K562 (cell line): ENCODE measurements at regions not wholly inside any gene's neighbourhood (a gene's known extent, or its start where the extent isn't known, plus 50 kb on each side); places are given as distances from the start of the nearest gene placed in this dataset.

Source experiments
- ATAC-seq: fragments of 200-7000 bp; cut with Tn5 transposase; 3 replicates; pipeline ENCODE4 v1.9.1; 2020; ENCODE audit warnings: moderate library complexity
- BruUV-seq: library from RNA; stranded (reverse); fragments of 400-500 nt; replicated peaks from 2 replicates; lab custom pipeline; 2021; lab: Mats Ljungman, UMichigan
- CTCF ChIA-PET: fragments of 300-600 bp; formaldehyde crosslinking; extraction: SDS; loops from one replicate; lab custom pipeline; 2021; ENCODE audit warnings: low intra/inter-chr PET ratio; lab: Yijun Ruan, JAX
- POLR2A ChIA-PET: fragments of 300-600, 350-650 bp; sonication (Branson Sonifier 250); formaldehyde crosslinking; extraction: SDS; loops from one replicate; lab custom pipeline; 2021; ENCODE audit warnings: antibody characterized with exemption, inconsistent platforms; lab: Yijun Ruan, JAX
- DNase-seq, 4 experiments: peaks; one replicate each; pipeline versions ENCODE4 v3.0.0 to v3.0.0-alpha.2; 2011 to 2018; ENCODE audit warnings: low spot score in 3 of 4, mixed read lengths in 3 of 4; ENCODE audit errors: extremely low read depth in 1 of 4
- FAIRE-seq: peaks from 2 replicates; lab custom pipeline; 2011; peaks lifted over from hg19 to GRCh38; lab: Jason Lieb, UNC
- H2AFZ ChIP-seq: 2 replicates; pipeline ENCODE4 v1.6.0; 2011; ENCODE audit warnings: low read depth, low read length, control low read depth, inconsistent platforms
- H3K27ac ChIP-seq: fragments of 200-600 bp; 3 replicates; pipeline ENCODE4 v1.8.0; 2011; ENCODE audit warnings: low read depth, mild to moderate bottlenecking, control low read depth, inconsistent platforms, low read length, moderate library complexity, mixed read lengths; ENCODE audit errors: extremely low read depth
- H3K27me3 ChIP-seq, 2 experiments: fragments of 300-600 bp in 1 of 2; 2 replicates in 1 of 2; 3 replicates in 1 of 2; pipeline versions ENCODE4 v1.6.0 to v1.8.0; 2011; ENCODE audit warnings: inconsistent platforms in 2 of 2, low read length in 2 of 2, mild to moderate bottlenecking in 1 of 2, mixed read lengths in 1 of 2, moderate library complexity in 1 of 2; ENCODE audit not compliant: control insufficient read depth in 2 of 2, insufficient read depth in 2 of 2
- H3K36me3 ChIP-seq: fragments of 300-600 bp; 3 replicates; pipeline ENCODE4 v1.8.0; 2011; ENCODE audit warnings: mild to moderate bottlenecking, low read length, inconsistent platforms; ENCODE audit not compliant: control insufficient read depth, insufficient read depth
- H3K4me1 ChIP-seq, 2 experiments: fragments of 200-600 bp in 1 of 2; replicated peaks in 1 of 2; 2 replicates in 1 of 2; 3 replicates in 1 of 2; pipeline versions ENCODE4 v1.5.1 to v1.8.0; 2011; ENCODE audit warnings: inconsistent platforms in 2 of 2, low read length in 2 of 2, mild to moderate bottlenecking in 1 of 2, mixed read lengths in 1 of 2, moderate library complexity in 1 of 2; ENCODE audit not compliant: control insufficient read depth in 2 of 2, insufficient read depth in 2 of 2
- H3K4me2 ChIP-seq: 2 replicates; pipeline ENCODE4 v1.6.1; 2011; ENCODE audit warnings: low read length, control low read depth, inconsistent platforms, mixed read lengths; ENCODE audit not compliant: insufficient read depth
- H3K4me3 ChIP-seq: fragments of 200-600 bp; sonication (generic), shearing (Covaris generic); 2 replicates; pipeline ENCODE4 v1.5.1; 2016; ENCODE audit warnings: control low read depth, inconsistent platforms
- H3K79me2 ChIP-seq: fragments of 200-600 bp; 3 replicates; pipeline ENCODE4 v1.8.0; 2011; ENCODE audit warnings: low read length, inconsistent platforms; ENCODE audit not compliant: control insufficient read depth, insufficient read depth
- H3K9ac ChIP-seq, 2 experiments: 2 replicates each; pipeline versions ENCODE4 v1.6.0 to v1.6.1; 2011; ENCODE audit warnings: low read depth in 2 of 2, low read length in 2 of 2, control low read depth in 1 of 2, inconsistent platforms in 1 of 2, mild to moderate bottlenecking in 1 of 2, mixed read lengths in 1 of 2; ENCODE audit not compliant: insufficient read depth in 1 of 2
- H3K9me1 ChIP-seq: one replicate; pipeline ENCODE4 v1.6.0; 2011; ENCODE audit warnings: inconsistent platforms, mild to moderate bottlenecking, low read length, moderate library complexity; ENCODE audit not compliant: control insufficient read depth, insufficient read depth
- H3K9me3 ChIP-seq: replicated peaks from 2 replicates; pipeline ENCODE4 v1.5.1; 2011; ENCODE audit warnings: low read depth, low read length, inconsistent platforms; ENCODE audit not compliant: control insufficient read depth, insufficient read depth
- H4K20me1 ChIP-seq: replicated peaks from 2 replicates; pipeline ENCODE4 v1.6.1; 2011; ENCODE audit warnings: low read length, inconsistent platforms, mixed read lengths; ENCODE audit not compliant: control insufficient read depth, insufficient read depth
- ADNP ChIP-seq: fragments of 200-800 bp; sonication (Bioruptor generic); IDR thresholded peaks from 2 replicates; pipeline ENCODE4 v1.6.1; 2016; ENCODE audit warnings: missing genetic modification characterization, missing compliant biosample characterization
- CAMTA2 ChIP-seq: fragments of 250-450 bp; sonication (Bioruptor Pico); conservative IDR thresholded peaks from 2 replicates; pipeline ENCODE4 v1.5.1; 2022
- CBFA2T3 ChIP-seq: fragments of 450-650 bp; IDR thresholded peaks from 2 replicates; pipeline ENCODE4 v1.6.1; 2017
- DACH1 ChIP-seq: fragments of 450-650 bp; IDR thresholded peaks from 2 replicates; pipeline ENCODE4 v1.6.1; 2018; ENCODE audit not compliant: partially characterized antibody
- JUNB ChIP-seq: fragments of 450-650 bp; formaldehyde crosslinking; conservative IDR thresholded peaks from 2 replicates; pipeline ENCODE4 v1.4.0; 2020; ENCODE audit warnings: mild to moderate bottlenecking
- MAX ChIP-seq: sonication (generic); formaldehyde crosslinking; IDR thresholded peaks from 2 replicates; pipeline ENCODE4 v1.9.0; 2022; ENCODE audit warnings: mild to moderate bottlenecking, missing genetic modification reagents
- TAF1 ChIP-seq: IDR thresholded peaks from 2 replicates; pipeline ENCODE4 v1.6.1; 2011; ENCODE audit warnings: mild to moderate bottlenecking, low read length, moderate library complexity; ENCODE audit not compliant: insufficient read depth, control insufficient read depth, severe bottlenecking; ENCODE audit errors: extremely low read depth
- ZNF174 ChIP-seq: fragments of 250-450 bp; sonication (Bioruptor Pico); IDR thresholded peaks from 2 replicates; pipeline ENCODE4 v1.4.0; 2020; ENCODE audit warnings: mild to moderate bottlenecking
- ZNF41 ChIP-seq: fragments of 250-450 bp; sonication (Bioruptor Pico); conservative IDR thresholded peaks from 2 replicates; pipeline ENCODE4 v1.4.0; 2020; ENCODE audit warnings: mild to moderate bottlenecking
- WGBS: fragments of 100-300 bp; shearing (Covaris generic); methylation state at CpG from one replicate; pipeline ENCODE4 v1.1.6; 2016; ENCODE audit warnings: low coverage, mixed read lengths; ENCODE audit not compliant: insufficient coverage; ENCODE audit errors: missing lambda C conversion rate; 5-methylcytosine and 5-hydroxymethylcytosine counted together
- in situ Hi-C: fragments of 300-500 bp; cut with MboI; formaldehyde crosslinking; loops from 4 replicates; pipeline ENCODE4 v1.15.0; 2018; ENCODE audit warnings: inconsistent platforms, mixed read lengths
- intact Hi-C: fragments of 100-400 bp; cut with micrococcal nuclease; formaldehyde crosslinking; loops from 2 replicates; pipeline ENCODE4 v1.14.2; 2022
- TF ChIP-seq, protein P1 (sequence below): sonication (generic); formaldehyde crosslinking; IDR thresholded peaks from 2 replicates; pipeline ENCODE4 v1.8.1; 2023; ENCODE audit warnings: mild to moderate bottlenecking, missing genetic modification reagents
- TF ChIP-seq, protein P2 (sequence below): fragments of 200-800 bp; sonication (Bioruptor generic); IDR thresholded peaks from 2 replicates; pipeline ENCODE4 v1.6.1; 2017; ENCODE audit warnings: missing genetic modification characterization, missing compliant biosample characterization
- TF ChIP-seq, protein P3 (sequence below): fragments of 450-650 bp; IDR thresholded peaks from 2 replicates; pipeline ENCODE4 v1.6.1; 2018; ENCODE audit warnings: mild to moderate bottlenecking, low read depth; ENCODE audit not compliant: partially characterized antibody

- 3% methylated on average over 6 of the region's 6 CpGs for WGBS
- CTCF ChIA-PET, result no interaction called here
- no peaks in the 10 kb centered on the region for H3K36me3 ChIP-seq
- ATAC-seq (no peak), DNase-seq (no peak), FAIRE-seq (no peak)
- H3K4me1 ChIP-seq, result no peaks in the 10 kb centered on the region
- H3K9me3 ChIP-seq, result no peaks in the 10 kb centered on the region
- peaks cover 2 to 49% of the 10 kb centered on the region in 2 experiments for H3K27me3 ChIP-seq
- H3K4me2 ChIP-seq, result no peak overlapping the region
- H3K9ac ChIP-seq, result no peak overlapping the region
- no peaks in the 10 kb centered on the region for H3K9me1 ChIP-seq
- no peak overlapping the region for H3K4me3 ChIP-seq
- no peak overlapping the region for H3K27ac ChIP-seq
- no TSS peak for BruUV-seq
- H2AFZ ChIP-seq, result no peak overlapping the region
- no peaks in the 10 kb centered on the region for H3K79me2 ChIP-seq
- intact Hi-C loops (no loop called here), in situ Hi-C loops (no loop called here)
- H4K20me1 ChIP-seq, result peaks cover 3% of the 10 kb centered on the region; the same call in 1 of the 2 replicates
- POLR2A ChIA-PET, result interaction anchor here (1.2 kb wide), 1 partner anchor 9 kb away, joined by 3 read pairs; no protein-coding TSS in a partner anchor
- TF ChIP-seq, protein P1, sequence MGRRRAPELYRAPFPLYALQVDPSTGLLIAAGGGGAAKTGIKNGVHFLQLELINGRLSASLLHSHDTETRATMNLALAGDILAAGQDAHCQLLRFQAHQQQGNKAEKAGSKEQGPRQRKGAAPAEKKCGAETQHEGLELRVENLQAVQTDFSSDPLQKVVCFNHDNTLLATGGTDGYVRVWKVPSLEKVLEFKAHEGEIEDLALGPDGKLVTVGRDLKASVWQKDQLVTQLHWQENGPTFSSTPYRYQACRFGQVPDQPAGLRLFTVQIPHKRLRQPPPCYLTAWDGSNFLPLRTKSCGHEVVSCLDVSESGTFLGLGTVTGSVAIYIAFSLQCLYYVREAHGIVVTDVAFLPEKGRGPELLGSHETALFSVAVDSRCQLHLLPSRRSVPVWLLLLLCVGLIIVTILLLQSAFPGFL (CRISPR knock-in tag), result no peak
- TF ChIP-seq TAF1 (no peak), ZNF174 (CRISPR knock-in tag) (no peak), MAX (no peak), ADNP (tag) (no peak), CAMTA2 (no peak), CBFA2T3 (no peak), JUNB (no peak), DACH1 (no peak), ZNF41 (CRISPR knock-in tag) (no peak)
- TF ChIP-seq, protein P2, sequence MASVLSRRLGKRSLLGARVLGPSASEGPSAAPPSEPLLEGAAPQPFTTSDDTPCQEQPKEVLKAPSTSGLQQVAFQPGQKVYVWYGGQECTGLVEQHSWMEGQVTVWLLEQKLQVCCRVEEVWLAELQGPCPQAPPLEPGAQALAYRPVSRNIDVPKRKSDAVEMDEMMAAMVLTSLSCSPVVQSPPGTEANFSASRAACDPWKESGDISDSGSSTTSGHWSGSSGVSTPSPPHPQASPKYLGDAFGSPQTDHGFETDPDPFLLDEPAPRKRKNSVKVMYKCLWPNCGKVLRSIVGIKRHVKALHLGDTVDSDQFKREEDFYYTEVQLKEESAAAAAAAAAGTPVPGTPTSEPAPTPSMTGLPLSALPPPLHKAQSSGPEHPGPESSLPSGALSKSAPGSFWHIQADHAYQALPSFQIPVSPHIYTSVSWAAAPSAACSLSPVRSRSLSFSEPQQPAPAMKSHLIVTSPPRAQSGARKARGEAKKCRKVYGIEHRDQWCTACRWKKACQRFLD (CRISPR knock-in tag), result no peak
- TF ChIP-seq, protein P3, sequence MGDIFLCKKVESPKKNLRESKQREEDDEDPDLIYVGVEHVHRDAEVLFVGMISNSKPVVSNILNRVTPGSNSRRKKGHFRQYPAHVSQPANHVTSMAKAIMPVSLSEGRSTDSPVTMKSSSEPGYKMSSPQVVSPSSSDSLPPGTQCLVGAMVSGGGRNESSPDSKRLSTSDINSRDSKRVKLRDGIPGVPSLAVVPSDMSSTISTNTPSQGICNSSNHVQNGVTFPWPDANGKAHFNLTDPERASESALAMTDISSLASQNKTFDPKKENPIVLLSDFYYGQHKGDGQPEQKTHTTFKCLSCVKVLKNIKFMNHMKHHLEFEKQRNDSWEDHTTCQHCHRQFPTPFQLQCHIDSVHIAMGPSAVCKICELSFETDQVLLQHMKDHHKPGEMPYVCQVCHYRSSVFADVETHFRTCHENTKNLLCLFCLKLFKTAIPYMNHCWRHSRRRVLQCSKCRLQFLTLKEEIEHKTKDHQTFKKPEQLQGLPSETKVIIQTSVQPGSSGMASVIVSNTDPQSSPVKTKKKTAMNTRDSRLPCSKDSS, result no peak
Observed at GRCh38 chr2:120831891-120832290, 96.2 kb downstream of the GLI2 start.
